Lower leg skin (tissue), 3 donors: ENCODE measurements at regions not wholly inside any gene's neighbourhood (a gene's known extent, or its start where the extent isn't known, plus 50 kb on each side); places are given as distances from the start of the nearest gene placed in this dataset.

ENCODE experiments used
- CTCF ChIP-seq, 3 donors: fragments of 450-650 bp; IDR thresholded peaks; one replicate each; pipeline ENCODE4 v1.5.1; 2016; ENCODE audit warnings: antibody characterized with exemption in 3 of 3, mild to moderate bottlenecking in 3 of 3, moderate library complexity in 2 of 3
- POLR2A ChIP-seq, 2 donors: fragments of 450-650 bp; IDR thresholded peaks; one replicate each; pipeline ENCODE4 v1.6.1; 2016 to 2017; ENCODE audit warnings: antibody characterized with exemption in 2 of 2, mild to moderate bottlenecking in 1 of 2, moderate library complexity in 1 of 2

GRCh38 chr5:169374111-169374510 is 73.2 kb upstream of the SLIT3 start:
- TF ChIP-seq CTCF (IDR thresholded peaks at IDR 0.05) (no peak), POLR2A (IDR thresholded peaks at IDR 0.05) (no peak)
